Upper lobe of left lung (tissue), 4 donors: ENCODE measurements at regions not wholly inside any gene's neighbourhood (a gene's known extent, or its start where the extent isn't known, plus 50 kb on each side); places are given as distances from the start of the nearest gene placed in this dataset.

Experiments used
- CTCF ChIP-seq, 6 experiments: fragments of 450-650 bp in 4 of 6; fragments of 200-600 bp in 2 of 6; sonication (generic) in 2 of 6; IDR thresholded peaks; one replicate each; pipeline ENCODE4 v1.5.1; 2016 to 2019; ENCODE audit warnings: antibody characterized with exemption in 6 of 6
- POLR2A ChIP-seq, 4 donors: fragments of 450-650 bp; IDR thresholded peaks; one replicate each; pipeline ENCODE4 v1.5.1; 2016 to 2017; ENCODE audit warnings: antibody characterized with exemption in 4 of 4, mild to moderate bottlenecking in 2 of 4

- TF ChIP-seq POLR2A (IDR thresholded peaks at IDR 0.05) (no peak), CTCF (IDR thresholded peaks at IDR 0.05) (no peak)
These were observed 819.5 kb downstream of the KCNT2 start for GRCh38 chr1:195788721-195789120.
